RWPE2 (cell line): ENCODE measurements at regions not wholly inside any gene's neighbourhood (a gene's known extent, or its start where the extent isn't known, plus 50 kb on each side); places are given as distances from the start of the nearest gene placed in this dataset.
A peak's percentile ranks its signal among the peaks of the same experiment; 100 is the strongest.

ENCODE experiments used
- ATAC-seq: fragments of 200-7000 bp; cut with Tn5 transposase; 3 replicates; pipeline ENCODE4 v1.9.1; 2021; ENCODE audit warnings: low read depth
- DNase-seq: peaks from one replicate; pipeline ENCODE4 v3.0.0-alpha.2; 2020; ENCODE audit warnings: low spot score
- H3K27ac ChIP-seq: fragments of 450-650 bp; 2 replicates; pipeline ENCODE4 v1.5.1; 2017; ENCODE audit warnings: mild to moderate bottlenecking; ENCODE audit not compliant: poor library complexity, severe bottlenecking
- H3K27me3 ChIP-seq: fragments of 250-450 bp; sonication (Bioruptor Pico); 2 replicates; pipeline ENCODE4 v1.5.1; 2021; ENCODE audit warnings: mild to moderate bottlenecking, moderate library complexity; ENCODE audit not compliant: insufficient read depth, poor library complexity, severe bottlenecking
- H3K36me3 ChIP-seq: fragments of 250-450 bp; sonication (Bioruptor Pico); 2 replicates; pipeline ENCODE4 v1.5.1; 2020; ENCODE audit warnings: low read depth, mild to moderate bottlenecking, moderate library complexity
- H3K4me1 ChIP-seq: fragments of 250-450 bp; sonication (Bioruptor Pico); 2 replicates; pipeline ENCODE4 v1.5.1; 2021; ENCODE audit warnings: mild to moderate bottlenecking, moderate library complexity; ENCODE audit not compliant: insufficient read depth, poor library complexity, severe bottlenecking
- H3K4me3 ChIP-seq: fragments of 250-450 bp; sonication (Bioruptor Pico); 2 replicates; pipeline ENCODE4 v1.5.1; 2021; ENCODE audit warnings: mild to moderate bottlenecking, moderate library complexity; ENCODE audit not compliant: severe bottlenecking
- H3K9me3 ChIP-seq: fragments of 250-450 bp; sonication (Bioruptor Pico); 2 replicates; pipeline ENCODE4 v1.5.1; 2021; ENCODE audit warnings: mild to moderate bottlenecking, moderate library complexity; ENCODE audit not compliant: severe bottlenecking
- TF ChIP-seq, protein P1 (sequence below): fragments of 450-650 bp; IDR thresholded peaks from one replicate; pipeline ENCODE4 v1.5.1; 2017; ENCODE audit warnings: mild to moderate bottlenecking, moderate library complexity; ENCODE audit not compliant: poor library complexity, severe bottlenecking

DNA sequence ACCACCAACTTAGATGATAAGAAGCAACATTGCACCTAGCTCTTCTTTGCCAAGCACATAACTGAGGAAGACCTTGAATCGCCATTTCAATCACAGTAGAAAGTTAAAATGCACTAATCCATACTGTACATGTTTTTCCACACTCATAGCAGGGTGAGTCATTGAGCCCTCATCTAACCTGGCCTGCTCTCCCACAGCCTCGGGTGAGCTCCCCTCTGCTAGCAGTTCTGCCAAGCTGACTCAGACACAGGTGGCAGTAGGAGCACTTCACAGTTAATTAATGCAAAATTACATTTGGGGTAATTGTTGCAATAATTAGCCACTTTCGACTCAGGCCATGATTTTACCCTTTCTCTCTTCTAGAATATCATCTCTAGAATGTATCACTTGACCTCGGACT, 1632.8 kb upstream of the CELF4 start:
- DNase-seq (no peak), ATAC-seq (peak; percentile 99)
- Histone ChIP-seq H3K27ac (no peak overlapping the region), H3K9me3 (no peaks in the 10 kb centered on the region), H3K27me3 (no peaks in the 10 kb centered on the region), H3K36me3 (no peaks in the 10 kb centered on the region), H3K4me3 (no peak overlapping the region), H3K4me1 (peaks cover 5% of the 10 kb centered on the region)
- TF ChIP-seq, protein P1, sequence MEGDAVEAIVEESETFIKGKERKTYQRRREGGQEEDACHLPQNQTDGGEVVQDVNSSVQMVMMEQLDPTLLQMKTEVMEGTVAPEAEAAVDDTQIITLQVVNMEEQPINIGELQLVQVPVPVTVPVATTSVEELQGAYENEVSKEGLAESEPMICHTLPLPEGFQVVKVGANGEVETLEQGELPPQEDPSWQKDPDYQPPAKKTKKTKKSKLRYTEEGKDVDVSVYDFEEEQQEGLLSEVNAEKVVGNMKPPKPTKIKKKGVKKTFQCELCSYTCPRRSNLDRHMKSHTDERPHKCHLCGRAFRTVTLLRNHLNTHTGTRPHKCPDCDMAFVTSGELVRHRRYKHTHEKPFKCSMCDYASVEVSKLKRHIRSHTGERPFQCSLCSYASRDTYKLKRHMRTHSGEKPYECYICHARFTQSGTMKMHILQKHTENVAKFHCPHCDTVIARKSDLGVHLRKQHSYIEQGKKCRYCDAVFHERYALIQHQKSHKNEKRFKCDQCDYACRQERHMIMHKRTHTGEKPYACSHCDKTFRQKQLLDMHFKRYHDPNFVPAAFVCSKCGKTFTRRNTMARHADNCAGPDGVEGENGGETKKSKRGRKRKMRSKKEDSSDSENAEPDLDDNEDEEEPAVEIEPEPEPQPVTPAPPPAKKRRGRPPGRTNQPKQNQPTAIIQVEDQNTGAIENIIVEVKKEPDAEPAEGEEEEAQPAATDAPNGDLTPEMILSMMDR: no peak

DNA sequence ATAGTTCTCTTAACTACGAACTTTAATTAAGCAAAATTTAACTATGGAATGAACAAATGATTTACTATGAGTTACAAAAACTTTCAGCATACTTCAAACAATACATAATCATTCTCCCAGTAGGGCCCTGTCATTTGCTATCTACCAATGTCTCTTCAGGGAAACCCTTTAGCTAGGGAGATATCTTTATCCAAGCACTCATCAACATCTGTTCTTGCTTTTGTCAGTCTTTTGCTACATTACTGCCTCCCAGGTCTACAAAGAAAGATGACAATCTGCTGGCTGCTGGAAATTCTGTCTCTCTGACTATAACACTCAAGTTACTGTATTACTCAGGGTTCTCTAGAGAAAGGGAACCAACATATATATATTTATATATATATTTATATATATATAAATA, 1626.3 kb upstream of the CELF4 start:
- ATAC-seq: no peak
- Histone ChIP-seq H3K27ac (no peak overlapping the region), H3K4me1 (no peaks in the 10 kb centered on the region), H3K4me3 (no peak overlapping the region), H3K27me3 (no peaks in the 10 kb centered on the region), H3K9me3 (no peaks in the 10 kb centered on the region), H3K36me3 (no peaks in the 10 kb centered on the region)
- TF ChIP-seq, protein P1: no peak
- no peak for DNase-seq

DNA sequence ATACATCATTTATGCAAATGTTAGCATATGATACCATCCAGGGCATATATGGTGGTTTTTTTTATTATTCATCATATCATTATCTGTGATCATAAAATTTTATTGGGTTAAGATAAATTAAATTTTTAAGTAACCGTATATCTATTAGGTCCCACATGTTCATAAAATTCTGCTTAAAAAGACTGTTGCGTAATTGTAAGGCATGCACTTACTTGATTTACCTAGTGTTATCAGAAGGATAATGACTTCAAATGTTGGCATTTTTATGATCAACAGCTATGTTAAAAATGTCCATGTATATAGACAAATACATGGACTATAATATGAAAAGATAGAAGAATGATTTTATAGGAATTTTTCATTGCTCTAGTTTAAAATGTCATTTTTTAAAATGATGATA, 1625.5 kb upstream of the CELF4 start:
- H3K27ac ChIP-seq: no peak overlapping the region
- H3K4me1 ChIP-seq: no peaks in the 10 kb centered on the region
- ATAC-seq: no peak
- no peak overlapping the region for H3K4me3 ChIP-seq
- no peak for DNase-seq
- TF ChIP-seq, protein P1: no peak
- no peaks in the 10 kb centered on the region for H3K27me3 ChIP-seq
- H3K9me3 ChIP-seq: no peaks in the 10 kb centered on the region
- no peaks in the 10 kb centered on the region for H3K36me3 ChIP-seq

DNA sequence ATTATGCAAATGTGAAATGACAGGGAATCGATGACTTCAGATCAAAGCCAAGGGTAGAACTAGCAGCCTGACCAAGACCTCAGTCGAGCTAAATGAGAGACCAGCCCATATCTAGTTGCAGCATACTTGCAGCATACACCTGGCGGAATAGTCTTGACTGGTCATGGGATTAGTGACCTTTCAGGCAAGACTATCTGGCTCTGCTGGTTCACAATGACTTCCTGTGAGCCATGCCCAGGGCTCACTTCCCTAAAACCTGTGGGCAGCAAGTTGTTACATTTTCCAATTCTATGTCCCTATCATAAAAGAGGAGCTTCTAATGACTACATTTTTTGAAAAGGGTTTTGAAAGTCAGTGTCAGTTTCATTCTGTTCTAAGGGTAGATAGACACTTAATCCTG, 1624.9 kb upstream of the CELF4 start:
- TF ChIP-seq, protein P1: no peak
- H3K27ac ChIP-seq: no peak overlapping the region
- H3K36me3 ChIP-seq: no peaks in the 10 kb centered on the region
- no peaks in the 10 kb centered on the region for H3K9me3 ChIP-seq
- no peaks in the 10 kb centered on the region for H3K27me3 ChIP-seq
- H3K4me3 ChIP-seq: no peak overlapping the region
- ATAC-seq: no peak
- H3K4me1 ChIP-seq: no peaks in the 10 kb centered on the region
- DNase-seq: no peak

DNA sequence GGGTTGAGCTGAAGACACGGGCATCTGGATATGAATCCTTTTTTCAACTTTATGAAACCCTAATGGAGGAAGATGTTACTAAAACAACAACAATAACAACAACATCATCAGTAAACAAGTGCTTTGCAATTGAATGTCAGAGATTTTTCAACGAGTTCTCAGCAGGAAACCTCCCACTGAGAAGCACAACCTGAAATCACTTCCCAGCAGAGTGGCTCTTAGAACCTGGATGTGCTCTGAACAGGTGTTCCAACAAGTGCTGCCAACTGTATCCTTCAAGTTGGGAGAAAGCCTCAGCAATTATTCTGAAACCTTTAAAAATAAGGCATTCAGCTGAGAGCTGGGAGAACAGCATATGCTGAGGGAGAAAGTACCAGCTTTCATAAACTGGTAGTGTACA, 1622.7 kb upstream of the CELF4 start:
- Histone ChIP-seq H3K36me3 (no peaks in the 10 kb centered on the region), H3K27ac (no peak overlapping the region), H3K4me3 (no peak overlapping the region), H3K4me1 (no peaks in the 10 kb centered on the region), H3K9me3 (no peaks in the 10 kb centered on the region), H3K27me3 (no peaks in the 10 kb centered on the region)
- no peak for ATAC-seq
- DNase-seq: no peak
- TF ChIP-seq, protein P1: no peak
